Activated CD4-positive, CD25-positive, alpha-beta regulatory T cell treated with anti-CD3 and anti-CD28 coated beads, Interleukin-2, amount 50 U/mL, for 16 hours (primary cell): ENCODE measurements at regions not wholly inside any gene's neighbourhood (a gene's known extent, or its start where the extent isn't known, plus 50 kb on each side); places are given as distances from the start of the nearest gene placed in this dataset.
"Not testable (repeated sequence)": the region's sequence is repeated elsewhere in the genome, so short reads cannot be mapped to it uniquely, and the experiment has no call there.

Source experiments
- DNase-seq: peaks from one replicate; pipeline ENCODE4 v3.0.0-alpha.2; 2020; ENCODE audit warnings: low read depth, low spot score

GRCh38 chr2:8134985-8135682, 546.7 kb upstream of the ID2 start:
- DNase-seq: no peak

- DNase-seq: no peak
Observed at GRCh38 chr2:8137801-8138200, 544.1 kb upstream of the ID2 start.

GRCh38 chr2:8138525-8138922, 543.3 kb upstream of the ID2 start:
- no peak for DNase-seq

- no peak for DNase-seq
Observed at GRCh38 chr2:8138923-8139667, 542.8 kb upstream of the ID2 start.

GRCh38 chr2:8139668-8140200, 542.1 kb upstream of the ID2 start:
- DNase-seq: no peak

- DNase-seq: no peak
Observed at GRCh38 chr2:8141079-8141707, 540.7 kb upstream of the ID2 start.

GRCh38 chr2:8141780-8142179, 540.1 kb upstream of the ID2 start:
- no peak for DNase-seq

GRCh38 chr2:8142461-8142860, 539.4 kb upstream of the ID2 start:
- DNase-seq: no peak

GRCh38 chr2:8144131-8144631, 537.7 kb upstream of the ID2 start:
- no peak for DNase-seq

GRCh38 chr2:8144785-8145184, 537.1 kb upstream of the ID2 start:
- no peak for DNase-seq

GRCh38 chr2:8145375-8145774, 536.5 kb upstream of the ID2 start:
- not testable (repeated sequence) for DNase-seq

- DNase-seq: no peak
Observed at GRCh38 chr2:8146132-8147005, 535.5 kb upstream of the ID2 start.

- no peak for DNase-seq
Observed at GRCh38 chr2:8148260-8149006, 533.4 kb upstream of the ID2 start.

- no peak for DNase-seq
Observed at GRCh38 chr2:8149007-8149405, 532.9 kb upstream of the ID2 start.

- no peak for DNase-seq
Observed at GRCh38 chr2:8149985-8150539, 531.8 kb upstream of the ID2 start.

GRCh38 chr2:8151888-8152287, 530.0 kb upstream of the ID2 start:
- no peak for DNase-seq

GRCh38 chr2:8152392-8153257, 529.2 kb upstream of the ID2 start:
- no peak for DNase-seq

- no peak for DNase-seq
Observed at GRCh38 chr2:8153258-8153718, 528.6 kb upstream of the ID2 start.

GRCh38 chr2:8154270-8154669, 527.6 kb upstream of the ID2 start:
- DNase-seq: no peak
